GM18505 (cell line): ENCODE measurements at regions not wholly inside any gene's neighbourhood (a gene's known extent, or its start where the extent isn't known, plus 50 kb on each side); places are given as distances from the start of the nearest gene placed in this dataset.
"Not testable (repeated sequence)": the region's sequence is repeated elsewhere in the genome, so short reads cannot be mapped to it uniquely, and the experiment has no call there.

Experiments
- ATAC-seq: cut with Tn5 transposase; IDR thresholded peaks from one replicate; pipeline ENCODE4 v1.9.1; 2021; ENCODE audit not compliant: unreplicated experiment
- POLR2A ChIP-seq: IDR thresholded peaks from 4 replicates; pipeline ENCODE4 v1.6.1; 2011; ENCODE audit warnings: borderline replicate concordance; ENCODE audit not compliant: insufficient read depth, insufficient read length; ENCODE audit errors: extremely low read depth

DNA sequence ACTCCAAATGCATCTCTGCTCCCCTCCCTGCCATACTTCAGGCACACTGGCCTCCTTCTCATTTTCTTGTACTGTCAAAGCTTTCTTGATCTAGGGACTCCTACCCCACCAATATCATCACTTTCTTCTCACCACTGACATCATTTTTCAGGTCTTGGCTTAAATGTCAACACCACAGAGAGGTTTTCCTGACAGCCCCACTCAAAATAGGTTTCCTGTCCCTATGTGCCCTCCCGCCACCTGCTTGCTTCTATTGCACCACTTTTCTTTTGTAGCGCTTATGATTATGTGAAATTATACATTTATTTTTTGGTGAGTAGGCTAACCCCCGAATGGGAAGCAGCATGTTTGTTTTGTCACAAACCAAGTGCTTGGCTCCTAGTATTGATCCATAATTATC, 164.6 kb downstream of the NDFIP2 start:
- no peak for TF ChIP-seq POLR2A

DNA sequence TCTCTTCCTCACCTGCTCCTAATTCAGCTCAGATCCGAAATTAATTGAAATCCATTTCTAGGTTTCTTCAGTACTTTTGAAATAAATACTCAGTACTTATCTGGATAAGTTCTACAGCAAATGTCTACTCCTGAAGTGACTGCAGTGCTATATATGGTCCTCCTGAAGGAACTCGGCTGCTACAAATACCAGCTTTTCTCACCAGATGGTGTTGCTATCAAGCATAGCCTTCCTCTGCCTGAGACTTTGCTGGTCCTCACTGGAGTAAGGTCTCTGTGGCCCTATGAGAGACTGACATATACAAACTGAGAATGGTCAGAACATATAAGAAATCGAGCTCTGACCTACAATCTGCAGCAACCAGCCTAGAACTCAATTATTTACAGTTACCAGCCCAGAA, 161.6 kb downstream of the NDFIP2 start:
- TF ChIP-seq POLR2A = no peak
- no peak for ATAC-seq

More for the DNA sequence above, 164.6 kb downstream of the NDFIP2 start:
- no peak for ATAC-seq

DNA sequence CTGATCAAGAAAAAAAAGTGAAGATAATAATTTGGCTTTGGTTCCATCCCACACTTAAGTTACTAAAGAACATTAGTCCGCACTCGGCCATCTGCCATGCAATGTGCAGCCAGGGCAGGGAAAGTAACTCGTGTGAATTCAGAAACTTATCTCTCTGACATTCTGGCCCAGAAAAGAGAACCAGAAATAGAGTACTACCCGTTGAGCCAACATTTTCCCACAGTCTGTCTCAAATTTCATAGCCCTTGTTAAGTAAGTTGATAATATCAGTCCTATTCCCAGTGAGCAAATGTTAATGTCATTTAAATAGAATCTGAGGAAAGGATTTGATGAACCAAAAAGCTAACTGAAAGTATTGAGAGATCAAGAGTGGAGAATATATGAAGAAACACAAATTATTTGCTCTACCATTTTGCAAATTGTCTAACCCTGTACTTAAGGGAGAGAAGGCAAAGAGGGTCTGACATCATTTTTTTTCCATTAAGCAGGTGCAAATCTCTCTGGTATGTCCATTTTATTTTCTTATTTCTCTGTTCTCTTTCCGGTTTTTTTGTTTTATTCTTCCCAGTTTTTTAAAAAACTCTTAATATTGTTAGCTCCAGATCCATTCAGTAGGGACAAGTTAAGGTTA, 156.3 kb downstream of the NDFIP2 start:
- no peak for TF ChIP-seq POLR2A
- ATAC-seq = no peak

DNA sequence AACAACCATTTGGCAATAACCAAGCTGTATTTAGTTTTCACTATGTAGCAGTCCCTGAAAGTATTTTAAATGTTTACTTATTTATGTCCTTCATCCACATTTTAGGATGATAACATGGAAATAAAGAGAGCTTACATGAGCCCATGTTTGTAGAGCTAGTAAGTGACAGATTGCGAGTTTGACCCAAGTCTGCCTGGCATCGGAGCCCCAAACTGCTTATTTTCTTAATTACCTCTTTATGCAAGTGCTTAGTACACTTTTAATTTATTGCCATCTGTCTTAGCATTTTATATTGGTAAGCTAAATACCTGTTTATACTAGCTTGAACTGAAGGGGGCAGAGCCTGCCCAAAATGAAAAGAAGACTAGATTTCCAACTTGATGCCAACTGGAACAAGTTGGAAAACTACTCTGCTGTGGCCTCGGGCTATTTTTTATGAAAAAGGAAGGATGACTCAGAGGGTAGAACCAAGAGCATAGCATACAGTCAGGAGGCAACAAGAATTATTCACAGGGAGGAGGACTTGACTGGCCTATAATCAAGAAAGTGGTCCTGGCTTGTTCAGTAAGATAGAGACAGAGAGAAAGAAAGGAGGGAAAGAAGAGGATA, 150.2 kb downstream of the NDFIP2 start:
- no peak for TF ChIP-seq POLR2A
- no peak for ATAC-seq

DNA sequence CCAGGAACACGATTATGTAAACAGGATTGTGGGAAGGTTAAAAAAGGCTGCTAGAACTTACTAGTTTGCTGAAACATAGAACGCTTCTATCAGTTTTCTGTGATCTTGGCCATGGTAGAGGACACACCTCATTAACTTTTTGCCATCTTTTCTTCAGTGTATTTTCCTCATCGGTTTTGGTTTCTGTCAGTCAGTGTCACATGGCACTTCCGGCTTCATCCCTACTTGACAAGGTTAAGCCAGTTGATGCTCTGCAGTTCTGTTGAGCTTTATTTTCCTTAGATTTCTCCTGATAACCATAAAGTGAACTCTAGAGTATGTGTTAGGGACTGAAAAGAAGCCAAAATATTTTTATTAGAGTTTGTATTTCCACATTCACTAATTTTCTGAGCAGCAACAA, 147.5 kb downstream of the NDFIP2 start:
- no peak for ATAC-seq
- TF ChIP-seq POLR2A = no peak

DNA sequence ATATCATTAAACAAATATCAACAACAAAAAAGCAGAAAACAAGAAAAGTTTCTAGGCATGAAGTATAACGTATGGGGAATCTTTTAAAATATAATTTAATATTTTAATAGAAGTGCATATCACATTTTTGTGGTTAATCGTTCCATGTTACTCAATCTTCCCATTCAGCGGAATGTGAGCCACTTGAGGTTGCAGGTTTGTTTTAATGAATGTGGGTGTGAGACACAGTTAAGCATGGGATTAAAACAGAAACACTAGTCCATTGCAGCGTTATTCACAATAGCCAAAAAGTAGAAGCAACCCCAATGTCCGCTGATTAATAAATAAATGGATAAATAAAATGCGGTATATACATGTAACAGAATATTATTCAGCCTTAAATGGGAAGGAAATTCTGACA, 146.0 kb downstream of the NDFIP2 start:
- no peak for ATAC-seq
- TF ChIP-seq POLR2A = no peak

DNA sequence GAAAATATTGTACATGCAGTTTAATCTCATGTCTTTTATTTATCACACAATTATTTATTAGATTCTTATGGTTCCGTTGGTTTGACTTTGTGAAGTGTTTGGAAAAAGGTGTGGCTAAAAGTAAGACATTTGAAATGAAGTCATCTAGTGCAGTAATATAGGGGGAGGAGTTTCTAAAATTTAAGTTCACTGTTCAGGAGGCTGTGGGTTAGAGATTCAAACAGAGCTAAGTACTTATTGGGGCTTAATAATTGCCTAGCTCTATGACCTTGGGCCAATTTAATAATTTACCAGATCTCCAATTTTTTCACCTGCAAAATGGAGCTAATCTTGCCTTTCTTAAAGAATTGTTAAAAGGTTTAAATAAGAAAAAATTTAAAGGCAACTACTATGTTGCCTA, 144.6 kb downstream of the NDFIP2 start:
- TF ChIP-seq POLR2A = no peak
- ATAC-seq = no peak

DNA sequence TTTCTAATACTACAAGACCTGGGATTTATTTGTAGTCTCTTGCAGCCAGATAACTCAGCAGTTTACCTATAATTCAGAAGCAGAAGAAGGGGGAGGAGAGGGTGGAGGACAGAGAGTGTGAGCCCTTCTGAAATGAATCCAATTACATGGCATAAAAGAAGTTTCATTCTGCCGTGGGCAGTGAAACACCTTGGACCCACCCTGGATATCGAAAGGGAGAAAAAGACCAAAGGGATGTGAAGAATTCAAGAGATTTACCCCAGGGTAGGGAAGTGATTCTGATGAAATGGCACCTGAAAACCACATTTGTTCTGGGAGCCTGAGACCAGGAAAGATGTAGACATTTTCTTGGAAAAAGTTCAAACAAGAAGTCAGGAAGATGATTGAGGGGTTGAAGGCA, 140.9 kb downstream of the NDFIP2 start:
- TF ChIP-seq POLR2A = no peak
- no peak for ATAC-seq

DNA sequence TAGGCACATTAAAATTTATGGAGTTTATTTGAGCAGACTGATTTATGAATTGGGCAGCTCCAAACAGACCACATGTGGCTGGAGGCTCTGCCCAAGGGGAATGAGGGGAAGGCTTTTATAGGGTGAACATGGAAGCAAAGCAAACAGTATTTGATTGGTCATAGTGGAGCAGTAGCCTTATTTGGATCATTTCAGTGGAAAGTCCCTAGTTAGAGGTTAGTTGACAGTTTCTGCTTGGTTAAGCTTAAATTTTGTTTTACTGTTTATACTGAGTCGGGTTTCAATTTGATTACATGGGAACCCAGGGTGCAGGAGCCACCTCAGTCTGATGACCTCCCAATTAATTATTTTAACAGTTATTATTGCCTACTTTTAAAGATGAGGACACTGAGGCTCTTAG, 140.5 kb downstream of the NDFIP2 start:
- ATAC-seq = no peak
- TF ChIP-seq POLR2A = no peak

DNA sequence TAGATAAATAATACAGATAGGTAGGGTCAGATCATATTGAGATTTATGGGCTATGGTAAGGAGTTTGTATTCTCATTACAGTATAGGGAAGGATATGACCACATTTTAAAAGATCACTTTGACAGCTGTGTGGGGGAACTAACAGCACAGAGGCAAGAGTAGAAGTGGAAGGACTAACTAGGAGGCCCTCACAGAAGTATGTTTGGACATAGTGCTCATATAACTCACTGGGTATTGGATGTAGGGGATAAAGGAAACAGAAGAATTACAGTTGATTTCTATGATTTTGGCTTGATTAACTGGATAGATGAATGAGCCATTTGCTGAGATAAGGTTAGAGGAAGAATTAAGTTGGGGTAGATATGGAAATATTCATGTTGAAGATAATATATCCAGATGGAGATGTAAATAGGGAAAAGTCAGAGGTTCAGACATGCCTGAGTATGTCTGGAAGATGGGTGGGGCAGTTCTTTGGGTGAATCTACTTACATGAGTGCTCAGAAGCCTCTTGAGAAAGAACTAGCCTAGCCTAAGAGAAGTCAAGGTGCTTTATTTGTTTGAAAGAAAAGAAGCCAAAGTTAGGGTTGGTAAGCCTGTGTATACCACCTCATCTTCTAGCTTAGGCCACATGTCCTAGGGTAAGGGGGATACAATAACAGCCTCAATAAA, 133.4 kb downstream of the NDFIP2 start:
- no peak for ATAC-seq
- TF ChIP-seq POLR2A = no peak

DNA sequence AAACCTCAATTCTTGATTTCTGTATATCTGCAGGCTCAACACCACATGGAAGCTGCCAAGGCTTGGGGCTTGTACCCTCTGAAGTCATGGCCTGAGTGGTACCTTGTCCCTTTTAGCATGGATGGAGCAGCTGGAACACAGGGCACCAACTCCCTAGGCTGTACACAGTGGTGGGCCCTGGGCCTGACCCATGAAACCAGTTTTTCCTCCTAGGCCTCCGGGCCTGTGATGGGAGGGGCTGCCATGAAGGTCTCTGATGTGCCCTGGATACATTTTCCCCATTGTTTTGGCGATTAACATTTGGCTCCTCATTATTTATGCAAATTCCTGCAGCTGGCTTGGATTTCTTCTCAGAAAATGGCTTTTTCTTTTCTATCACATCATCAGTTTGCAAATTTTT, 131.6 kb downstream of the NDFIP2 start:
- no peak for TF ChIP-seq POLR2A
- ATAC-seq = no peak

DNA sequence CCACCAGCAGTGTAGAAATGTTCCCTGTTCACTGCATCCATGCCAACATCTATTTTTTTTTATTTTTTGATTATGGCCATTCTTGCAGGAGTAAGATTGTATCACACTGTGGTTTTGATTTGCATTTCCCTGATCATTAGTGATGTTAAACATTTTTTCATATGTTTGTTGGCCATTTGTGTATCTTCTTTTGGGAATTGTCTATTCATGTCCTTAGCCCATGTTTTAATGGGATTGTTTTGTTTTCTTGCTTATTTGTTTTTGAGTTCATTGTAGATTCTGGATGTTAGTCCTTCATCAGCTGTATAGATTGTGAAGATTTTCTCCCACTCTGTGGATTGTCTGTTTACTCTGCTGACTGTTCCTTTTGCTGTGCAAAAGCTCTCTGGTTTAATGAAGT, 126.9 kb downstream of the NDFIP2 start:
- ATAC-seq = not testable (repeated sequence)
